GM21528 (cell line): ENCODE measurements at regions not wholly inside any gene's neighbourhood (a gene's known extent, or its start where the extent isn't known, plus 50 kb on each side); places are given as distances from the start of the nearest gene placed in this dataset.
A peak's percentile ranks its signal among the peaks of the same experiment; 100 is the strongest.
"Not testable (repeated sequence)": the region's sequence is repeated elsewhere in the genome, so short reads cannot be mapped to it uniquely, and the experiment has no call there.

Experiments
- ATAC-seq: cut with Tn5 transposase; IDR thresholded peaks from one replicate; pipeline ENCODE4 v1.9.1; 2021; ENCODE audit warnings: mild to moderate bottlenecking, moderate library complexity; ENCODE audit not compliant: unreplicated experiment, low FRiP score

GRCh38 chr9:110007477-110008270, 200.3 kb downstream of the C9orf152 start:
- ATAC-seq = peak; percentile 83

GRCh38 chr9:110008663-110009062, 199.3 kb downstream of the C9orf152 start:
- no peak for ATAC-seq

GRCh38 chr9:110011628-110012320, 196.2 kb downstream of the C9orf152 start:
- no peak for ATAC-seq

- ATAC-seq = no peak
These were observed 194.9 kb downstream of the C9orf152 start for GRCh38 chr9:110013064-110013463.

DNA sequence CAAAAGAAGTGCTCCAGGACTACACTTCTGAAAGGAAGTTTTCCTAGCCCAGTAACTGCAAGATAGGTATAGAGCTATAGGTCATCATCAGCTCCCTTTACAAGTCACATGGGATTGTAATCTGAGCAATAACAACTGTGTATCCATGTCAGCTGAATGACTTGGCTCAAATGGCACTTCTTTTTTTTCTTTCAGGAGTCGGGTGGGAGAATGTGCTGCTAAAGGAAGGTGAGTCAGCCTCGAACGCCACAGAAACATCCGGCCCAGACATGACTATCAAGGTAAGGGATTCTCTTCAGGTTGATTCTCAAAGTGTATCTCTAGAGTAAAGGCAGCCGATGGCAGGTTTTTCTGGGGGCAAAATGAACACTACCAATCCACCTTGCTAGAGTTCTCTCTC, 192.2 kb downstream of the C9orf152 start:
- no peak for ATAC-seq

DNA sequence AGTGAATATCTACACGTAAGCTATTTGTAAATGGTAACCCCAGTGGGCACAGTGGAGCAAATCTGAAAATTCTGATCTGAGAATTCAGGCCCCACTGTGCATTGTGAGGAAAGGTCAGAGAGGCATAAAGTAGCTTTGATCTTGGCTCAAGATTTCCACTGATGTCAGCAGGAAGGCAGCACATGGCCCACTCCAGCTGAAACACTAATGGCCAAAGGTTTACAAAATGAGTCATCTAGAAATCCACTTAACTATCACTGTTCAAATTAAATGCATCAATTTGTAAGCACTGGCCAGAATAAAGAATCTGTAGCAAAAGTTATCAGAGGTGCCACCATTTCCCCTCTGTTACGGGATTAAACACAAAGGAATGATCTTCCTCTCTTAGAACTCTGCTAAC, 191.6 kb downstream of the C9orf152 start:
- ATAC-seq = no peak

DNA sequence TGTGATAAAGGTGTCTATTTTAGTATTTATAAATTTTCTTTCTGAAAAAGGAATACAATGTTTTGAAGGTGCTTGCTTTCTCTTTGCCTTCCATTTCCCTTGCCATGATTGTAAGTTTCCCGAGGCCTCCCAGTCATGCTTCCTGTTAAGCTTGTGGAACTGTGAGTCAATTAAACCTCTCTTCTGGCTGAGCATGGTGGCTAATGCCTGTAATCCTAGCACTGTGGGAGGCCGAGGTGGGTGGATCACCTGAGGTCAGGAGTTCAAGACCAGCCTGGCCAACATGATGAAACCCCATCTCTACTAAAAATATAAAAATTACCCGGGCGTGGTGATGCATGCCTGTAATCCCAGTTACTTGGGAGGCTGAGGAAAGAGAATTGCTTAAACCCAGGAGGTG, 187.7 kb downstream of the C9orf152 start:
- ATAC-seq = not testable (repeated sequence)

GRCh38 chr9:110021891-110022290, 186.1 kb downstream of the C9orf152 start:
- peak; percentile 98 for ATAC-seq

DNA sequence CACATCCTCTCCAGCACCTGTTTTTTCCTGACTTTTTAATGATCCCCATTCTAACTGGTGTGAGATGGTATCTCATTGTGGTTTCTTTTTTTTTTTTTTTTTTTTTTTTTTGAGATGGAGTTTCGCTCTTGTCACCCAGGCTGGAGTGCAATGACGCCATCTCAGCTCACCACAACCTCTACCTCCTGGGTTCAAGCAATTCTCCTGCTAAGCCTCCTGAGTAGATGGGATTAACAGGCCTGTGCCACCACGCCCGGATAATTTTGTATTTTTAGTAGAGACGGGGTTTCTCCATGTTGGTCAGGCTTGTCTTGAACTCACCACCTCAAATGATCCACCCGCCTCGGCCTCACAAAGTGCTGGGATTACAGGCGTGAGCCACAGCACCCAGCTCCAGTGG, 184.7 kb downstream of the C9orf152 start:
- ATAC-seq = not testable (repeated sequence)

DNA sequence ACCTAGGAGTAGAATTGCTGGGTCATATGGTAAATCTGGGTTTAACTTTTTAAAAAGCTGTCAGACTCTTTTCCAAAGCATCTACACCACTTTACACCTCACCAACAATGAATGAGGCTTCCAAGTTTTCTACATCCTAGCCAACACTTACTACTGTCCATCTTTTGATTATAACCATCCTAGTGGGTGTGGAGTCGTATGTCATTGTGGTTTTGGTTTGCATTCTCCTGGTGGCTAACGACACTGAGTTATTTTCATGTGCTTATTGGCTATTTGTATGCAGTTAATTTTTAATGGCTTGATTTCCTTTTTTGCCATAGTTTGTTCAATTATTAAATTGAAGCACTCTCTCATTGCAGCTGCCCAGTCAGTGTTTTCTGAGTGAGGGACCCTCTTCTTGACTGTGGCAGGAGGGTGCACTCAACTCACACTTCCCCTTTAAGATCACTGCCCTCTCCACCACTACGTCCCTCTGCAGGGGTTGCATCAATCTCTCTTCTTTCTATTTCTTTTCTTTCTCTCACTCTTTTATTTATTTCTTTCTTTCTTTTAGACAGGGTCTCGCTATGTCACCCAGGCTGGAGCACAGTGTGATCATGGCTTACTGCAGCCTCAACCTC, 182.3 kb downstream of the C9orf152 start:
- no peak for ATAC-seq

DNA sequence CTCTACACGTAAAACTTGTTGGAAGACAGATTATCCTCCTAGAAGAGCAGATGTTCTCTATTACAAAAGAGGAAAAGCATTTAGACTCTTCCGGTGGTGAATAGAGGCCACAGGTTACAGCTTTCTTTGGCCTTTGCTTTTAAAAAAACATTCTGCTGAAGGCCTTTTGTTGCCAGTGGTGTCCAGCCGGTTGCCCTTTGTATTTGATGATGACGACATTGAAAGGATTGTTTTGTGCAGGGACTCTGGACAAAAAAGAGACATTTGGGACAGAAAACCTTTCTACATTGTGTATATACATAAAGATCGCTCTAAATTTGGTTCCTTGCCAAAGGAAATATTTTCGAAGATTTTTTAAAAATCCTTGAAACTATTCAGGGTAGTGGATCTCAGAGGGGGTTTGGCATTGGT, 180.3 kb downstream of the C9orf152 start:
- no peak for ATAC-seq

- ATAC-seq = no peak
These were observed 179.7 kb downstream of the C9orf152 start for GRCh38 chr9:110028271-110028670.

DNA sequence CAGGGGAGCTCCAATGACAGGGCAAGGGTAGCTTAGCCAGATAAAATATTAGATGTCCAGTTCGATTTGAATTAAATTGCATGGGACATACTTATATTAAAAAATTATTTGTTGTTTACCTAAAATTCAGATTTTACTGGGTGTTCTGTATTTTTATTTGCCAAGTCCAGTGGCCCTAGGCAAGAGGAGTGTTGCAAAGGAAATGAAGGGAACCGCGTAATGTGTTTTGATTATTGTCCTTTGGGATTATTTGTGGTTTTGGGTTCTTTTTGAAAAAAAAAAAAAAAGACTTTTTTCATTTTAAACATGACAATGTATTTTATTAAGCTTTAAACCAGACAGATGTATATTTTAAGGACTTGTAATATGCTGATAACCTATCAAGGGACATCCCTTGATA, 179.3 kb downstream of the C9orf152 start:
- no peak for ATAC-seq

DNA sequence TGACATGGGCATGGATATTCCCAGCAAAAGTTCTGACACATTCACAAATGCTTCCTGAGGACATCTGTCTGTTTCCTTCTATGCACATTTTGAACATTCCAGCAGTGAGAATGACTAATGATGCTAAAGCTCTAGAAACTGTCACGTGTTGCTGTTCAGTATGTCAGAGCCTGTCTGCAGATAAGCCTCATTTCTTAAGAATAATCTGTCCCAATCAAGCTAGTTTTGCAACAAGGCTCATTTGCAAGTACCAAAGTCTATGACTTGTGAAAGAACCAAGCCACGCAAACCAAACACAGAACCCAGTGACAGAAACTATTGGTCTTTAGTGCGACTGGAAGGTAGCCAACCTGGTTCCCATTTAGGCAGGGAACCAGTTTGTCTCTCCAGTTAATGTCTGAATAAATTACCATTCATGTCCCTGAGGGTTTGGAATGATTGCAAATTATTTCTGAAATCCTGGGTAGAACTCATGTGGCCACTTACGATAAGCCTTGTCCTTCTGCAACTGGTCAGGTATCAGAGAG, 178.5 kb downstream of the C9orf152 start:
- ATAC-seq = no peak

GRCh38 chr9:110029956-110030480, 177.9 kb downstream of the C9orf152 start:
- ATAC-seq = no peak

- ATAC-seq = no peak
These were observed 177.3 kb downstream of the C9orf152 start for GRCh38 chr9:110030632-110031031.

- ATAC-seq = no peak
These were observed 176.3 kb downstream of the C9orf152 start for GRCh38 chr9:110031511-110032173.

DNA sequence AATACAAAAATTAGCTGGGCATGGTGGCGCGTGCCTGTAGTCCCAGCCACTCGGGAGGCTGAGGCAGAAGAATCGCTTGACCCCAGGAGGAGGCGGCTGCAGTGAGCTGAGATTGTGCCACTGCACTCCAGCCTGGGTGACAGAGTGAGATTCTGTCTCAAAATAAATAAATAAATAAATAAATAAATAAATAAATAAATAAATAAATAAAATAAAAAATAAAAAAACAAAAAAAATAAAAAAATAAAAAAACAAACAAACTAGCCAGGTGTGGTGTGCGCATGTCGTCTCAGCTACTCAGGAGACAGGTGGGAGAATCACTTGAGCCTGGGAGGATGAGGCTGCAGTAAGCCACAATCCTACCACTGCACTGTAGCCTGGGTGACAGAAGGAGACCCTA, 175.4 kb downstream of the C9orf152 start:
- not testable (repeated sequence) for ATAC-seq

DNA sequence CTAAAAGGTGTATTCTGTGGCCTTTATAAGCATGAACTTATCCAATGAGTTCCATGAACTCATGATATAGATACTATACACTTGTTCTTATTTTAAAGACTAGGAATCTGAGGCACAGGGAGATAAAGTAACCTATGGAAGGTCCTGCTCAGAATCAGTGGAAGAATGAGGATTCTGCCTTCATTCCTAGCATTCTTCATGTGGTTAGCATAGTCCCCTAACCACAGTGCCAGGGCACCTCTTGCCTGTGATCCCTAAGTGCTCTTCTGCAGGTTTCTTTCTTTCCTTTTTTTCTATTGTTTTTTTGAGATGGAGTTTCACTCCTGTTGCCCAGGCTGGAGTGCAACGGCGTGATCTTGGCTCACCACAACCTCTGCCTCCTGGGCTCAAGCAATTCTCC, 174.1 kb downstream of the C9orf152 start:
- no peak for ATAC-seq

DNA sequence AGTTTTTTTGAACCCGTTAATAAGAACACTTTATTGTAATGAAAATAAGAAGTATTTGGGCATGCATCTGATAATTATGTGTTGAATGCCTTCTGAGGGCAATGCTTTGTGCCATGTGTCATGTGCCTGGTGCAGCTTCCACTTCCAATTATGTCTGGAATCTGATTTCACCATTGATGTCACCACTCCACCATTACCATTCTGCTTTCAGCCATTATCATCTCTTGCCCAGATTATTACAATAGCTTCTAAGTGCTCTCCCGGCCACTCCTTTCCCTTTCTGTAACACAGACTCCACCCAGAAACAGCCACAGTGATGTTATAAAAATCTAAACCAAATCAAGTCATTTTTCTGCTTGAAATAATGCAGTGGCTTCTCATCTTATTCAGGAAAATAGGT, 171.7 kb downstream of the C9orf152 start:
- ATAC-seq = no peak

GRCh38 chr9:110040788-110041187, 167.2 kb downstream of the C9orf152 start:
- no peak for ATAC-seq
